Neural cell (in vitro differentiated cells): ENCODE measurements at regions not wholly inside any gene's neighbourhood (a gene's known extent, or its start where the extent isn't known, plus 50 kb on each side); places are given as distances from the start of the nearest gene placed in this dataset.

Experiments used
- H2AFZ ChIP-seq: fragments of 200-600, 300-800 bp; sonication (generic), shearing (Covaris generic); 2 replicates; pipeline ENCODE4 v1.6.0; 2014; ENCODE audit warnings: low read depth, mild to moderate bottlenecking, antibody characterized with exemption, low read length, moderate library complexity
- H3F3A ChIP-seq: fragments of 200-600 bp; shearing (Covaris generic); 2 replicates; pipeline ENCODE4 v1.6.1; 2016; ENCODE audit warnings: mild to moderate bottlenecking, moderate library complexity, mixed read lengths, antibody characterized with exemption, low read length; ENCODE audit not compliant: insufficient read depth, poor library complexity, severe bottlenecking
- H3K27ac ChIP-seq: fragments of 200-600, 300-800 bp; sonication (generic), shearing (Covaris generic); 2 replicates; pipeline ENCODE4 v1.5.1; 2014; ENCODE audit warnings: mild to moderate bottlenecking, low read length, moderate library complexity
- H3K27me3 ChIP-seq: fragments of 300-800, 200-600 bp; sonication (generic), shearing (Covaris generic); 2 replicates; pipeline ENCODE4 v1.6.0; 2014; ENCODE audit warnings: mild to moderate bottlenecking, low read depth, low read length, moderate library complexity; ENCODE audit not compliant: insufficient read depth
- H3K36me3 ChIP-seq: fragments of 300-800, 200-600 bp; sonication (generic), shearing (Covaris generic); 2 replicates; pipeline ENCODE4 v1.5.1; 2014; ENCODE audit warnings: mild to moderate bottlenecking, antibody characterized with exemption, low read length, moderate library complexity; ENCODE audit not compliant: insufficient read depth
- H3K4me2 ChIP-seq: fragments of 300-800, 200-600 bp; sonication (generic), shearing (Covaris generic); 2 replicates; pipeline ENCODE4 v1.6.0; 2014; ENCODE audit warnings: mild to moderate bottlenecking, low read length
- H3K4me3 ChIP-seq: fragments of 300-800, 200-600 bp; sonication (generic), shearing (Covaris generic); 2 replicates; pipeline ENCODE4 v1.5.1; 2014; ENCODE audit warnings: mild to moderate bottlenecking, low read length, moderate library complexity
- H3K79me2 ChIP-seq: fragments of 200-600 bp; shearing (Covaris generic); replicated peaks from 2 replicates; pipeline ENCODE4 v1.6.0; 2014; ENCODE audit warnings: mild to moderate bottlenecking, low read length, moderate library complexity; ENCODE audit not compliant: insufficient read depth
- H3K9ac ChIP-seq: fragments of 300-800, 200-600 bp; sonication (generic), shearing (Covaris generic); 2 replicates; pipeline ENCODE4 v1.6.1; 2016; ENCODE audit warnings: mild to moderate bottlenecking, low read length, mixed read lengths
- H3K9me2 ChIP-seq: fragments of 200-600 bp; shearing (Covaris generic); 2 replicates; pipeline ENCODE4 v1.6.1; 2016; ENCODE audit warnings: mild to moderate bottlenecking, low read length, mixed read lengths; ENCODE audit not compliant: insufficient read depth
- H3K9me3 ChIP-seq: fragments of 200-600, 300-800 bp; sonication (generic), shearing (Covaris generic); 2 replicates; pipeline ENCODE4 v1.6.1; 2016; ENCODE audit warnings: mild to moderate bottlenecking, mixed run types, low read length, moderate library complexity, mixed read lengths
- H4K20me1 ChIP-seq: fragments of 200-600 bp; shearing (Covaris generic); 2 replicates; pipeline ENCODE4 v1.6.1; 2016; ENCODE audit warnings: mild to moderate bottlenecking, mixed run types; ENCODE audit not compliant: insufficient read depth
- CTCF ChIP-seq: fragments of 450-650 bp; IDR thresholded peaks from 2 replicates; pipeline ENCODE4 v1.5.1; 2014; ENCODE audit warnings: antibody characterized with exemption, mild to moderate bottlenecking, moderate library complexity; ENCODE audit not compliant: poor library complexity, severe bottlenecking
- EP300 ChIP-seq: fragments of 450-650 bp; conservative IDR thresholded peaks from 2 replicates; pipeline ENCODE4 v1.6.1; 2014; ENCODE audit warnings: antibody characterized with exemption, mild to moderate bottlenecking, moderate library complexity; ENCODE audit not compliant: poor library complexity, severe bottlenecking
- EZH2 ChIP-seq: fragments of 200-600, 300-800 bp; shearing (Covaris generic), sonication (generic); IDR thresholded peaks from 2 replicates; pipeline ENCODE4 v1.6.1; 2014; ENCODE audit warnings: antibody characterized with exemption, low read length, borderline replicate concordance, mild to moderate bottlenecking; ENCODE audit not compliant: insufficient read depth, poor library complexity, severe bottlenecking
- MXI1 ChIP-seq: fragments of 450-650 bp; conservative IDR thresholded peaks from 2 replicates; pipeline ENCODE4 v1.6.1; 2014; ENCODE audit warnings: antibody characterized with exemption, mild to moderate bottlenecking; ENCODE audit not compliant: poor library complexity, severe bottlenecking
- POLR2AphosphoS5 ChIP-seq: IDR thresholded peaks from 2 replicates; pipeline ENCODE4 v1.6.1; 2012
- RAD21 ChIP-seq: fragments of 450-650 bp; conservative IDR thresholded peaks from 2 replicates; pipeline ENCODE4 v1.6.1; 2014; ENCODE audit warnings: antibody characterized with exemption, mild to moderate bottlenecking, moderate library complexity
- SMC3 ChIP-seq: fragments of 450-650 bp; conservative IDR thresholded peaks from 2 replicates; pipeline ENCODE4 v1.6.1; 2014; ENCODE audit warnings: antibody characterized with exemption, mild to moderate bottlenecking, moderate library complexity; ENCODE audit not compliant: poor library complexity
- TAF1 ChIP-seq: IDR thresholded peaks from 2 replicates; pipeline ENCODE4 v1.6.1; 2012; ENCODE audit warnings: low read depth
- TF ChIP-seq, protein P1 (sequence below): IDR thresholded peaks from 2 replicates; pipeline ENCODE4 v1.6.1; 2012; ENCODE audit warnings: borderline replicate concordance

DNA sequence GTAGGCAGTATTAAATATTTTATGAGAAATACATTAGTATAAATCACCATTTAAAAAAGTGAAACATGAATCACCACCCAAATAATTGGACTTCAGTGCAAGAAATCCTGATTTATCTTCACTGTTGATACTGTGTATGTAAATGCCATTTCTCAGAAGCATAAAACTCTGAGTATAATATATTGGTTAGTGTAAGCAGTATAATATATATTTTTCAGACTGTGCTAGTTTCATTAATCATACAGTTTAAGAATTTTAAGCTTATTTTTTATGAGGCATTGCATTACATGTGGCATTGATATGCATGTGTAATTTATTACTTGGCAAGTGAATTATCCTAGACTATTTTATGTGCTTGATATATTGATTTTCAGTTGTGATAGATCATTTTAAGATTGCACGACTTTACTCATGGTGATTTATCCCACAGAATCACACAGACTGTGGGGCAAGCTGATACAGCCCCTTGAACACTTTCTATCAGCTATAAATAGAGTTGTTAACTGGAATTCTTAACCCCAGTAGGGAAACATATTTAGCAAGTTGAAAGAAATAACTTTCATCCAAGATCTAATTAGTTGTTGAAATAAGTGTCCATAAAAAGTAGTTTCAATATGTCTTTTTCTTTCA is 403.5 kb downstream of the RPL10L start:
- Histone ChIP-seq H2AFZ (no peak overlapping the region), H3K9me3 (no peaks in the 10 kb centered on the region), H3K4me2 (no peak overlapping the region), H3F3A (no peaks in the 10 kb centered on the region), H3K79me2 (no peaks in the 10 kb centered on the region), H3K36me3 (no peaks in the 10 kb centered on the region), H3K27ac (no peak overlapping the region), H3K4me3 (no peak overlapping the region), H3K27me3 (no peaks in the 10 kb centered on the region), H3K9ac (no peak overlapping the region), H3K9me2 (no peaks in the 10 kb centered on the region), H4K20me1 (no peaks in the 10 kb centered on the region)
- TF ChIP-seq SMC3 (no peak), POLR2AphosphoS5 (no peak), EP300 (no peak), TAF1 (no peak), MXI1 (no peak), RAD21 (no peak), CTCF (no peak), EZH2 (no peak)
- TF ChIP-seq, protein P1, sequence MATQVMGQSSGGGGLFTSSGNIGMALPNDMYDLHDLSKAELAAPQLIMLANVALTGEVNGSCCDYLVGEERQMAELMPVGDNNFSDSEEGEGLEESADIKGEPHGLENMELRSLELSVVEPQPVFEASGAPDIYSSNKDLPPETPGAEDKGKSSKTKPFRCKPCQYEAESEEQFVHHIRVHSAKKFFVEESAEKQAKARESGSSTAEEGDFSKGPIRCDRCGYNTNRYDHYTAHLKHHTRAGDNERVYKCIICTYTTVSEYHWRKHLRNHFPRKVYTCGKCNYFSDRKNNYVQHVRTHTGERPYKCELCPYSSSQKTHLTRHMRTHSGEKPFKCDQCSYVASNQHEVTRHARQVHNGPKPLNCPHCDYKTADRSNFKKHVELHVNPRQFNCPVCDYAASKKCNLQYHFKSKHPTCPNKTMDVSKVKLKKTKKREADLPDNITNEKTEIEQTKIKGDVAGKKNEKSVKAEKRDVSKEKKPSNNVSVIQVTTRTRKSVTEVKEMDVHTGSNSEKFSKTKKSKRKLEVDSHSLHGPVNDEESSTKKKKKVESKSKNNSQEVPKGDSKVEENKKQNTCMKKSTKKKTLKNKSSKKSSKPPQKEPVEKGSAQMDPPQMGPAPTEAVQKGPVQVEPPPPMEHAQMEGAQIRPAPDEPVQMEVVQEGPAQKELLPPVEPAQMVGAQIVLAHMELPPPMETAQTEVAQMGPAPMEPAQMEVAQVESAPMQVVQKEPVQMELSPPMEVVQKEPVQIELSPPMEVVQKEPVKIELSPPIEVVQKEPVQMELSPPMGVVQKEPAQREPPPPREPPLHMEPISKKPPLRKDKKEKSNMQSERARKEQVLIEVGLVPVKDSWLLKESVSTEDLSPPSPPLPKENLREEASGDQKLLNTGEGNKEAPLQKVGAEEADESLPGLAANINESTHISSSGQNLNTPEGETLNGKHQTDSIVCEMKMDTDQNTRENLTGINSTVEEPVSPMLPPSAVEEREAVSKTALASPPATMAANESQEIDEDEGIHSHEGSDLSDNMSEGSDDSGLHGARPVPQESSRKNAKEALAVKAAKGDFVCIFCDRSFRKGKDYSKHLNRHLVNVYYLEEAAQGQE: no peak

GRCh38 chr14:46245276-46245675 is 406.3 kb downstream of the RPL10L start:
- H2AFZ ChIP-seq: no peak overlapping the region
- no peaks in the 10 kb centered on the region for H4K20me1 ChIP-seq
- H3K4me2 ChIP-seq: no peak overlapping the region
- no peak overlapping the region for H3K4me3 ChIP-seq
- no peaks in the 10 kb centered on the region for H3K27me3 ChIP-seq
- no peaks in the 10 kb centered on the region for H3K79me2 ChIP-seq
- no peak for TF ChIP-seq SMC3
- TF ChIP-seq TAF1: no peak
- no peak for TF ChIP-seq EZH2
- TF ChIP-seq POLR2AphosphoS5: no peak
- no peak for TF ChIP-seq EP300
- TF ChIP-seq, protein P1: no peak
- TF ChIP-seq CTCF: no peak
- no peak for TF ChIP-seq MXI1
- TF ChIP-seq RAD21: no peak
- H3K27ac ChIP-seq: no peak overlapping the region
- H3K9me2 ChIP-seq: no peaks in the 10 kb centered on the region
- H3K36me3 ChIP-seq: no peaks in the 10 kb centered on the region
- H3K9ac ChIP-seq: no peak overlapping the region
- no peaks in the 10 kb centered on the region for H3K9me3 ChIP-seq
- no peaks in the 10 kb centered on the region for H3F3A ChIP-seq
